GM13976 (cell line): ENCODE measurements at regions not wholly inside any gene's neighbourhood (a gene's known extent, or its start where the extent isn't known, plus 50 kb on each side); places are given as distances from the start of the nearest gene placed in this dataset.

Experiments used
- DNase-seq: peaks from one replicate; pipeline ENCODE4 v3.0.0; 2012; ENCODE audit warnings: low spot score
- CTCF ChIP-seq: IDR thresholded peaks from 2 replicates; pipeline ENCODE4 v1.5.1; 2012; ENCODE audit warnings: borderline replicate concordance, mild to moderate bottlenecking; ENCODE audit not compliant: insufficient read depth; ENCODE audit errors: extremely low read depth, missing control alignments, control extremely low read depth
- in situ Hi-C: fragments of 300-500 bp; cut with MboI; formaldehyde crosslinking; loops from one replicate; pipeline ENCODE4 v1.12.0; 2022; ENCODE audit warnings: low sequenced_read_pairs, mixed read lengths, inconsistent platforms; ENCODE audit not compliant: unreplicated experiment

GRCh38 chr2:19158896-19159295 is 199.5 kb downstream of the OSR1 start:
- DNase-seq, result no peak
- no peak for TF ChIP-seq CTCF
- in situ Hi-C loops, result no loop called here

- in situ Hi-C loops, result no loop called here
- no peak for TF ChIP-seq CTCF
- DNase-seq, result no peak
Measured at GRCh38 chr2:19158211-19158610, 200.2 kb downstream of the OSR1 start.

- in situ Hi-C loops, result no loop called here
- no peak for TF ChIP-seq CTCF
- DNase-seq, result no peak
Measured at GRCh38 chr2:19156646-19157045, 201.8 kb downstream of the OSR1 start.

GRCh38 chr2:19150726-19151125 is 207.7 kb downstream of the OSR1 start:
- no peak for DNase-seq
- no peak for TF ChIP-seq CTCF
- in situ Hi-C loops, result no loop called here

- no peak for TF ChIP-seq CTCF
- no peak for DNase-seq
Measured at GRCh38 chr2:19146867-19147266, 211.6 kb downstream of the OSR1 start.

GRCh38 chr2:19141234-19142004 is 217.0 kb downstream of the OSR1 start:
- no peak for DNase-seq
- in situ Hi-C loops, result no loop called here
- no peak for TF ChIP-seq CTCF

More at GRCh38 chr2:19146867-19147266, 211.6 kb downstream of the OSR1 start:
- in situ Hi-C loops, result no loop called here
